ENCODE measurements at regions not wholly inside any gene's neighbourhood (a gene's known extent, or its start where the extent isn't known, plus 50 kb on each side); places are given as distances from the start of the nearest gene placed in this dataset.

GRCh38 chr13:90320664-90321063 is 1026.8 kb upstream of the MIR17HG start:
- TF ChIP-seq CTCF (IDR thresholded peaks at IDR 0.05) = no peak
- peaks cover 5 to 6% of the 10 kb centered on the region in 2 donors for H3K9me3 Mint-ChIP-seq
- no peak overlapping the region for H3K27ac ChIP-seq (ENCODE audit: low read length)
- no peaks in the 10 kb centered on the region for H3K36me3 ChIP-seq (ENCODE audit: control insufficient read depth, insufficient read depth, low read length)
- ATAC-seq = no peak
- intact Hi-C loops (cut with micrococcal nuclease) = no loop called here
- no peaks in the 10 kb centered on the region for H3K27me3 ChIP-seq (ENCODE audit: control insufficient read depth, insufficient read depth, low read length)
- no peaks in the 10 kb centered on the region for H3K4me1 ChIP-seq (ENCODE audit: control insufficient read depth, insufficient read depth, low read length)
- no peak overlapping the region for H3K4me3 Mint-ChIP-seq
- H3K27me3 Mint-ChIP-seq (ENCODE audit: low read depth in 2 of 2) = no peaks in the 10 kb centered on the region
- 89% methylated on average over 4 of the region's 4 CpGs for WGBS (ENCODE audit: insufficient coverage)
- H3K9me3 ChIP-seq (ENCODE audit: control insufficient read depth, insufficient read depth, low read length) = peaks cover 6% of the 10 kb centered on the region
- H3K4me1 Mint-ChIP-seq = no peaks in the 10 kb centered on the region
- no peak for DNase-seq
- no peak overlapping the region for H3K4me3 ChIP-seq (ENCODE audit: low read length)
- H3K36me3 Mint-ChIP-seq = no peaks in the 10 kb centered on the region
- H3K27ac Mint-ChIP-seq = no peak overlapping the region

- no peak for ATAC-seq
Measured at GRCh38 chr13:90321281-90321931, 1026.1 kb upstream of the MIR17HG start.

GRCh38 chr13:90329641-90330040 is 1017.8 kb upstream of the MIR17HG start:
- no peaks in the 10 kb centered on the region for H3K36me3 ChIP-seq (ENCODE audit: control insufficient read depth, insufficient read depth, low read length)
- H3K27ac ChIP-seq (ENCODE audit: low read length) = no peak overlapping the region
- Mint-ChIP-seq H3K27ac (no peak overlapping the region), H3K4me3 (no peak overlapping the region), H3K36me3 (no peaks in the 10 kb centered on the region), H3K4me1 (no peaks in the 10 kb centered on the region), H3K9me3 (peaks cover 3 to 6% of the 10 kb centered on the region in 2 donors), H3K27me3 (ENCODE audit: low read depth in 2 of 2) (no peaks in the 10 kb centered on the region)
- no peak overlapping the region for H3K4me3 ChIP-seq (ENCODE audit: low read length)
- ATAC-seq (no peak), DNase-seq (no peak)
- H3K9me3 ChIP-seq (ENCODE audit: control insufficient read depth, insufficient read depth, low read length) = no peaks in the 10 kb centered on the region
- 71% methylated on average over 1 of the region's 1 CpG for WGBS (ENCODE audit: insufficient coverage)
- H3K4me1 ChIP-seq (ENCODE audit: control insufficient read depth, insufficient read depth, low read length) = no peaks in the 10 kb centered on the region
- intact Hi-C loops (cut with micrococcal nuclease) = no loop called here
- no peaks in the 10 kb centered on the region for H3K27me3 ChIP-seq (ENCODE audit: control insufficient read depth, insufficient read depth, low read length)
- TF ChIP-seq CTCF (IDR thresholded peaks at IDR 0.05) = no peak

More at GRCh38 chr13:90321281-90321931, 1026.1 kb upstream of the MIR17HG start:
- Mint-ChIP-seq H3K27ac (no peak overlapping the region), H3K9me3 (peaks cover 5 to 6% of the 10 kb centered on the region in 2 donors), H3K27me3 (ENCODE audit: low read depth in 2 of 2) (no peaks in the 10 kb centered on the region), H3K4me3 (no peak overlapping the region), H3K4me1 (no peaks in the 10 kb centered on the region), H3K36me3 (no peaks in the 10 kb centered on the region)
- TF ChIP-seq CTCF (IDR thresholded peaks at IDR 0.05) = no peak
- no peaks in the 10 kb centered on the region for H3K27me3 ChIP-seq (ENCODE audit: control insufficient read depth, insufficient read depth, low read length)
- WGBS (ENCODE audit: insufficient coverage) = 88% methylated on average over 6 of the region's 9 CpGs
- H3K9me3 ChIP-seq (ENCODE audit: control insufficient read depth, insufficient read depth, low read length) = peaks cover 6% of the 10 kb centered on the region
- H3K4me1 ChIP-seq (ENCODE audit: control insufficient read depth, insufficient read depth, low read length) = no peaks in the 10 kb centered on the region
- DNase-seq = no peak
- H3K4me3 ChIP-seq (ENCODE audit: low read length) = no peak overlapping the region
- intact Hi-C loops (cut with micrococcal nuclease) = no loop called here
- no peak overlapping the region for H3K27ac ChIP-seq (ENCODE audit: low read length)
- no peaks in the 10 kb centered on the region for H3K36me3 ChIP-seq (ENCODE audit: control insufficient read depth, insufficient read depth, low read length)

GRCh38 chr13:90331974-90332373 is 1015.5 kb upstream of the MIR17HG start:
- Mint-ChIP-seq H3K4me3 (no peak overlapping the region), H3K9me3 (peaks cover 5 to 10% of the 10 kb centered on the region in 2 donors), H3K4me1 (no peaks in the 10 kb centered on the region), H3K27me3 (ENCODE audit: low read depth in 2 of 2) (no peaks in the 10 kb centered on the region), H3K36me3 (no peaks in the 10 kb centered on the region), H3K27ac (no peak overlapping the region)
- intact Hi-C loops (cut with micrococcal nuclease) = no loop called here
- DNase-seq = no peak
- WGBS (ENCODE audit: insufficient coverage) = no CpG with 5 or more reads among the region's 1 CpG
- Histone ChIP-seq H3K36me3 (ENCODE audit: control insufficient read depth, insufficient read depth, low read length) (no peaks in the 10 kb centered on the region), H3K27ac (ENCODE audit: low read length) (no peak overlapping the region), H3K27me3 (ENCODE audit: control insufficient read depth, insufficient read depth, low read length) (no peaks in the 10 kb centered on the region), H3K9me3 (ENCODE audit: control insufficient read depth, insufficient read depth, low read length) (peaks cover 5% of the 10 kb centered on the region), H3K4me1 (ENCODE audit: control insufficient read depth, insufficient read depth, low read length) (no peaks in the 10 kb centered on the region), H3K4me3 (ENCODE audit: low read length) (no peak overlapping the region)
- no peak for TF ChIP-seq CTCF (IDR thresholded peaks at IDR 0.05)
- no peak for ATAC-seq
